Fibroblast of villous mesenchyme (primary cell): ENCODE measurements at regions not wholly inside any gene's neighbourhood (a gene's known extent, or its start where the extent isn't known, plus 50 kb on each side); places are given as distances from the start of the nearest gene placed in this dataset.
A peak's percentile ranks its signal among the peaks of the same experiment; 100 is the strongest.
"Not testable (repeated sequence)": the region's sequence is repeated elsewhere in the genome, so short reads cannot be mapped to it uniquely, and the experiment has no call there.

Source experiments
- DNase-seq: peaks from one replicate; pipeline ENCODE4 v3.0.0-alpha.2; 2010; ENCODE audit warnings: low read depth
- H3K4me3 ChIP-seq: 2 replicates; pipeline ENCODE4 v1.5.1; 2011; ENCODE audit warnings: low read depth, mild to moderate bottlenecking, low read length
- CTCF ChIP-seq: IDR thresholded peaks from 2 replicates; pipeline ENCODE4 v1.5.1; 2012; ENCODE audit warnings: low read depth, mild to moderate bottlenecking, low read length; ENCODE audit not compliant: insufficient read depth

GRCh38 chr2:133641497-133641896 is 73.2 kb upstream of the NCKAP5 start:
- H3K4me3 ChIP-seq = no peak overlapping the region
- peak; percentile 13 for TF ChIP-seq CTCF
- DNase-seq = no peak

- H3K4me3 ChIP-seq = no peak overlapping the region
- DNase-seq = no peak
- no peak for TF ChIP-seq CTCF
Observed at GRCh38 chr2:133641942-133642725, 73.9 kb upstream of the NCKAP5 start.

DNA sequence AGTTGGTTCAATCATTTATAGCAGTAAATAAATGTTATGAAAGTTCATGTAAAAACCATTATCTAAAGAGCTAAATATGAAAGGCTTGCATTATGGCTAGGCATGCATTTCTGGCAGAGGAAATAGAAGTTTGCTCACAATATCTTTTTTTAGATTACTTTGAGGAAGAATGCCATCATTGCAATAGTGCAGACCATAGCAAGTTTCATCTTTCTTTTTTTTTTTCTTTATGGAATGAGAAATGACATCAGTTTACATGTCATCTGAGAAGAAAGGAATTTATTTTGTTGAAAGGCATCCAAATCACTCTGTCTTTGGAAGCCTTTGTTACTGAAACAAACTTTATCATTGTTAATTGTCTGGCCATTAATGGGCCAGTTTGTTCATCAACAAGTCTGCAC is 74.5 kb upstream of the NCKAP5 start:
- DNase-seq = no peak
- TF ChIP-seq CTCF = no peak
- no peak overlapping the region for H3K4me3 ChIP-seq

- DNase-seq = no peak
- H3K4me3 ChIP-seq = no peak overlapping the region
- TF ChIP-seq CTCF = no peak
Observed at GRCh38 chr2:133643863-133644262, 75.6 kb upstream of the NCKAP5 start.

- H3K4me3 ChIP-seq = no peak overlapping the region
- no peak for DNase-seq
- TF ChIP-seq CTCF = no peak
Observed at GRCh38 chr2:133644846-133645245, 76.6 kb upstream of the NCKAP5 start.

DNA sequence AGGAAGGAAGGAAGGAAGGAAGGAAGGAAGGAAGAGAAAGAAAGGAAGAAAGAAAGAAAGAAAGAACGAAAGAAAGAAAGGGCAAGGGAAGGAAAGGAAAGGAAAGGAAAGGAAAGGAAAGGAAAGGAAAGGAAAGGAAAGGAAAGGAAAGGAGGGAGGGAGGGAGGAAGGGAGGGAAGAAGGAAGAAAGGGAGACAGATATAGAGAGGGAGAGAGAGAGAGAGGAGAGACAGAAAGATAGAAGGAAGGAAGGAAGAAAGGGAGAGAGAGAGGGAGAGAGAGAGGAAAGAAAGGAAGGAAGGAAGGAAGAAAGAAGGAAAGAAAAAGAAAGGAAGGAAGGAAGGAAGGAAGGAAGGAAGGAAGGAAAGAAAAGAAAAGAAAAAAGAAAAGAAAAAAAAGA is 79.1 kb upstream of the NCKAP5 start:
- not testable (repeated sequence) for H3K4me3 ChIP-seq, DNase-seq

DNA sequence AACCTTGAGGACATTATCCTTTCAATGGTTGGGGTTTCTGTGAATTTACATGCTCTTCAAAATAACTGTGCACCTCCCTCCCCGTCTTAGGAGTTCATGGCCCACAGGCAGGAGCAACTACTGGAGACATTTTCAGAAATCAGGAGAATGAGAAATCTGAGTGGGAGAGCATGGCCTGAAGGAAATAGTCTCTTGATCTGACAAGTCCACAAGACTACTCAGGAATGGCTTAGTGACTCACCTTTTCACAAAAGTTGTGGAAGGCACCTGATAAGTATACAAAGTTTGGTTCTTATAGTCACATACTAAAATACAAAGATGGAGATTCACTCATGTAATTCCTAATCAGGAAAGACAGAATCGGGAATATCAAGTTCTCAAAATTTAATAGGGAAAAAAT is 83.6 kb upstream of the NCKAP5 start:
- no peak for DNase-seq
- no peak for TF ChIP-seq CTCF
- no peak overlapping the region for H3K4me3 ChIP-seq
